GM19372 (cell line): ENCODE measurements at regions not wholly inside any gene's neighbourhood (a gene's known extent, or its start where the extent isn't known, plus 50 kb on each side); places are given as distances from the start of the nearest gene placed in this dataset.
"Not testable (repeated sequence)": the region's sequence is repeated elsewhere in the genome, so short reads cannot be mapped to it uniquely, and the experiment has no call there.

Experiments used
- ATAC-seq: cut with Tn5 transposase; IDR thresholded peaks from one replicate; pipeline ENCODE4 v1.9.1; 2021; ENCODE audit warnings: mild to moderate bottlenecking, low read depth, moderate library complexity; ENCODE audit not compliant: unreplicated experiment

DNA sequence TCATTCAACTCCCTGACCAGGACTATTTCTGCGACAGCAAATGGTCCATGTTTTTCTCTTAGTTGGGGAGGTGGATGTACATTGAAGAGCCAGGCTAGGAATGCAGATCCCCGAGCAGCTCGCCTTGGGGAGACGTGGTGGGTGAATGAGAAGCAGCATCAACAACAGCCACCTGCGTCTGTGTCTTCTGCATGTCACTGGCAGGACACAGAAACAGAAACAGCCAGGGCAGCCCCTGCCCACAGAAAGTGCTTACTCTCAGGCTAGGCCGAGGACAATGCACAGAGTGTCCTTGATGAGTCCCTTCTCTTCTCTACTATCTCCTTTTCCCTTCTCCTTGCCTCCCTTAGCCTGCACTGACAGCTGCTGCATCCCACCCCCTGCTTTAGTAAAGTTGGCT is 541.9 kb upstream of the CADM1 start:
- ATAC-seq: no peak

DNA sequence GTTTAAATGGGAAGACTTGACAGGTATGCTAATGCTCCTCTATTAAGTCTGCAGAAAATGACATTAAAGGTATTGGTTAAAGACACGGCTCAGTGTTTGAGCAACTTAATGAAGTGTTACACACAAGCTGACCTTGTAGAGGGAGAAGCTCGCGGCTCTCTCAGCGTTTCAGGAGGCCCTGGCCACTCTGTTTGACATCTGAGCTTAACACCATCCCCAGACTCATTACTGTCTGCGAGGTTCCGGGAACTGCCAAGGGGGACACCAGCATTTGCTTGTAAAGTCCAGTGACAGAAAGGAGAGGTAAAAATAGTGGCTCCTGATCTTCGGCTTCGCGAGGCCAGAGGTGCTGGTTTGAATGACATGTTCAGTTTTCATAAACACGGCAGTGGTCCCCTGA is 540.7 kb upstream of the CADM1 start:
- ATAC-seq: no peak

DNA sequence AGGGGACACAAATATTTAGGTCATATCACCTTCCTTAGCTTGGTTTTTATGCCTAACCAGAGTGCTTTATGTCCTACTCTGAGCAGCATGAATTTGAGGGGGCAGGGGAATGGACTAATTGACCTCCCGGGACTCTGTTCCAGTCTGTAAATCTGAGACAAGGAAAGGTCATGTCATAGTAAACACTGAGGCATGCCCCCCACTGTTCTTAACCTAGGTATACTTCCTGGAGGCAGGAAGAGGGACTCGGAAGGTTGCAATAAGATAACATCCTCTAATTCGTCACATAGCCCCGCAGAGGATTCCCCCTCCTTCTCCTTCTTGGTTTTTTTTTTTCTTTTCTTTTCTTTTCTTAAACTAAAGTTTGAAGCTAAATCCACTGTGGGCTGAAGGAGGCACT is 540.3 kb upstream of the CADM1 start:
- no peak for ATAC-seq

DNA sequence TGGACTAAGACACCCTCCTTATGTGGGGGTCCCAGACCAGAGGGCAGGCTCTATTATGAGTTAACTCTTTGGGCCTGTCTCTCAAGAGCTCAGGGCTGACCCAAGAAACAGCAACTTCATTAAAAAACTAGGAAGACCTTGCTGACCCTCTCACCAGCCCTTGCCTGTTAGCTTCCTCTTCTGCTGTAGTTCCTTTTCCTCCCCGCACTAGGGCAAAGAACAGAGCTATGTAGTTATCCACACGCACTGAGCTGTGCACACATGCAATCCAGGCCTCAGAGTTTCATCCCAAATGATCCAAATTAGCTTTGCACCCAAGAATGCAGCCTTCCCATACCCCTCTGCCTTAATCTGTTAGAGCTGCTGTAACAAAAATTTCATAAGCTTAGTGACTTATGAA is 539.6 kb upstream of the CADM1 start:
- ATAC-seq: no peak

DNA sequence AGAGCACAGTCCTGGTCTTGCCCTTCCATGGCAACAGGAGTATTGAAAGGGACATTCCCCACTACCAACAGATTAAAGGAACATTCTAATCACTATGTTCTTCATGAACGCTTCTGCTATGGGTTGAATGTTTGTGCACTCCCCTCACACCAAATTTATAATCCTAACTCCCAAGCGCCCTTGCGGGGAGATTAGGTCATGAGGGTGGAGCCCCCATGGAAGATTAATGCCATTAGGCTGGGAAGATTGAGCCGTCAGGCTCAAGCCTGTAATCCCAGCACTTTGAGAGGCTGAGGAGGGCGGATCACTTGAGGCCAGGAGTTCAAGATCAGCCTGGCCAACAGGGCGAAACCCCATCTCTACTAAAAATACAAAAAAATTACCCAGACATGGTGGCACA is 538.8 kb upstream of the CADM1 start:
- ATAC-seq: not testable (repeated sequence)

DNA sequence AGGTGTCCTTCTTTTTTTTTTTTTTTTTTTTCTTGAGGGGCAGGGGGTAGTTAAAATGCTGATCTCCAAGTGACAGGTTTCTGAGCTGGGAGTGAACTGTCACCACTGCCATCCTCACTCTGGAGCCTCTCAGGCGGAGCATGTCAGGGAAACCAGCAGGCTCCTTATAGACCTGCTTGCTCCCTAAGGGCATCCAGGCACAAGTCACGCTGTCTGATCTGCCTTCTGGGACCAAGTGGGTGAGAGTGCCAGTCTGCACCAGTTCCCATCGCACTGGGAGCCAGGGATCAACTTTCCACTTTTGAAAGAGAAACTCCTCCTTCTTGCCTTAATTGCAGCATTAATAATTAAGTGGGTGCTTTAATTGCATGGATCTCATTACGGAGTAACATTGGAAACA is 537.9 kb upstream of the CADM1 start:
- no peak for ATAC-seq

DNA sequence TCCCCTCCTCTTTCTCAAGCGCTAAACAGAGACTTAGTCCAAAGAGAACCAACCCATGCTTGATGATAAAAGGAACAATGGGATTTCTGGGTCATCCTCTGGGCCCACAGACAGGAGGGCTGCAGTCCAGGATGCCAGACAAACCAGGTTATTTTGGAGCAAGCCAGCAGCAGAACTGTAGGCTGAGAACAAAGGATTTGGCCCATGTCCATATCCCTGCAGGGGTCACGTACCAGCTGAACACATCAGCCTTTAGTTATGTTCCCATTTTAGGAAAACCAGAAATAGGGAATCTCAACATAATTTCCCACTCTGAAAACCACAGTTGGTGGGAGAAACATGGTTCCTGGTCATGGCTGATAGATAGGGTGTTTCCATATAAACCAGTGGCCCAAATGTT is 533.6 kb upstream of the CADM1 start:
- no peak for ATAC-seq

DNA sequence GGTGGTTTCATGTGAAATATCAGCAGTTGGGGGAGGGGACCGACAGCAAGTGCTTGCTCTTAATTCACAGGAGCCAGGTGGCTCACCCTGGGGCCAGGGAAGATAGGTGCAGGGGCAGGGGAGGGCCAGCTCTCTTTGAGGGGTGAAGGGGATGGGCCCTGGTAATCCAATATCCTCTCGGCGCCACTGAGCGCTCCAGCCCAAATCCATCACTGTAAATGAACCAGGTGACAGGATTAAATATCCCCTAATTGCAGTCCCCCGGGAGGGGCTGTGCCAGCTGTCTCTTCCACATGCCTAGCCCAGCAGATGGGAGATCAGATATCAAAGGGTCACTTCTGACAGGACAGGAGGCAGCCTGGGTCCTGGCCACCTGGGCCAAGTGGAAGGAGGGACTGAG is 531.8 kb upstream of the CADM1 start:
- ATAC-seq: no peak

DNA sequence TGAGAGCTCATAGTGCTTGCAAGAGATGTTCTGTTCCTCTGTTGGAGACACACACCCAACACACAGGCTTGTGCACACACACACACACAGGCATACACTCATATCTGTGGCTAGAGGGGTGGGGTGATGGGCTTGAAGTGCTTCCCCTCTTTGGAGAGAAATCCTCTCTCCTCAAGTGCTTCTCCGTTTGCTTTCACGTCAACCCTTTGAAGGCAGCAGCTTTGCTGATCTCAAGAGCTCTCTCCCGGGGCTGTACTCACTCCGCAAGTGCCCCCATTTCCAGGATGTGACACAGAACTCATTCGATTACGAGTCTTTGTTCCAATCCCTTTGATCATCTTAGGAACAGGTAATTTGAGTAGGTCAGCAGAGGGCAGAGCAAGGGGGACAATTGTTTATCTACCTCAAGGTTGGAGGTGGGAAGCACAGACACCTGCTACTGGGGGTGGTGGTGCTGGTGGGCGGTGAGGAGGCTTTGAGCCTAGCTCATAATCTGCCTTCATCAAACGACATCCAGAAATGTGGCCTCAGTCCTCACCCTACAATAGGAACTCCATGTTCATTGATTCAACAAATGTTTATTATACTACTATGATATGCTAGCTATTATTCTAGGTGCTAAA is 529.8 kb upstream of the CADM1 start:
- ATAC-seq: no peak

DNA sequence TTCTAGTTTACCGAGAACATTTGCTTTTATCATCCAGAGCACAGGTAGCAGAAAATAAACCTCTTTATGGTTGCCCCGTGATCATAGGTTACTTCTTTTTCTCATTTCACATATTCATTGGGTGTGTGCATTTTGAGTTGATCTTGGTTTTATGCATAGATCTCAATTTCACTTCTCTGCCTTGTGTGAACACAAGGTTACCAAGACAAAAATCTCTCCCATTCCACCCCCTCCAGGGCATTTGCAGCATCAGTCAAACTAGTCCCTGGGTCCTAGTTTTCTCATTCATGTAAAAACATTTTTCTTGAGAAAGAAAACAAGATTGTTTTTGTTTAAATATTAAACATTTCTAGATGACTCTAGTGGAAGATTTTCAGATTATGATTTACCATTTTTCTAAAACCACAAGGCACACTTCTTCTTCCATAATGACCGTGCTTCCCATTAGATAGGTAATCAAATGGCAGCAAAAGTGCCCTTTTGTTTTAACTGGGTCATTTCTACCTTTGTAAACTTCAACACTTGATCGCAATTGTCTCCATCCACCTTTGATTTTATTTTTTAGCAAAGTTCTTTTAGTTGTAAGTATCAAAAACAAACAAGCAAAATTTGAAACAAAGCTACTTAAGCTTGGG is 526.6 kb upstream of the CADM1 start:
- ATAC-seq: no peak

DNA sequence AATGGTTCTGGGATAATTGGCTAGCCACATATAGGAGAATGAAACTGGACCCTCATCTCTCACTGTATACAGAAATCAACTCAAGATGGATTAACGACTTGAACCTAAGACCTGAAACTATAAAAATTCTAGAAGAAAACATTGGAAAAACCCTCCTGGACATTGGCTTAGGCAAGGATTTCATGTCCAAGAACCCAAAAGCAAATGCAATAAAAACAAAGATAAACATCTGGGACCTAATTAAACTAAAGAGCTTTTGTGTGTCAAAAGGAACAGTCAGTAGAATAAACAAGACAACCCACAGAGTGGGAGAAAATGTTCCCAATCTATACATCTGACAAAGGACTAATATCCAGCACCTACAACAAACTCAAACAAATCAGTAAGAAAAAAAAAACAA is 524.3 kb upstream of the CADM1 start:
- ATAC-seq: not testable (repeated sequence)

DNA sequence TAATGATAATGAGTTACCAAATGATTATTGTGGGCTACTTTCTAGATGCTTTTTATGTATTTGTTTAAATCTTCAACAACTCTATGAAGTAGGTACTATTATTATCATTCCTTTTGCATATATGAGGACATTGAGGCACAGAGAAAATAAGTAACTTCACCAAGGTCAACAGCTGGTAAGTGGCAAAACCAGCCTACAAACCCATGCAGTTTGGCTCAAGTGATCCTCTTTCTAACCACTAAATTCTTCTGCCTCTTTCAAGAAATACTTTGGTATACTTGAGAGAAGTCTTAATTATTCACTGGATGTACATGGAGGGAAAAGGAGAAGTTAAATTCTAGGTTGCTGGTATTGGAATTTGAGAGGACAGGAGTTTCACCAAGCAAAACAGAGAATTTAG is 495.2 kb upstream of the CADM1 start:
- no peak for ATAC-seq

DNA sequence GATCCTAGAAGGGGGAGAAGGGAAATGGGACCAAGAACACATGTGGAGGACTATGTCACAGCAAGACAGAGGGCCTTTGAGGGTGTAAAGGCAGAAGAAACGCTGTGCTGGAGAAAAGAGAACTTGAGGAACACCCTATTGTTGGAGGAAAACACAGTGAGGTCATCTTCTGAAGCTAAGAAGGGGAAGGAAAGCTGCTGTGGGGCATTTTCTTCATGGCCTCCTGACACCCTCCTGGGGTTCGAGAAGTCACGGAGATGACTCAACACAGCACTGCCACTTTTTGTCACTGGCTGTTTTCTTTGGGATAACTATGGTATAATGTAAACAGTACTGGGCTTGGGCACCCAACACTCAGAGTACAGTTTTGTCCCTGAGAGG is 492.6 kb upstream of the CADM1 start:
- no peak for ATAC-seq

DNA sequence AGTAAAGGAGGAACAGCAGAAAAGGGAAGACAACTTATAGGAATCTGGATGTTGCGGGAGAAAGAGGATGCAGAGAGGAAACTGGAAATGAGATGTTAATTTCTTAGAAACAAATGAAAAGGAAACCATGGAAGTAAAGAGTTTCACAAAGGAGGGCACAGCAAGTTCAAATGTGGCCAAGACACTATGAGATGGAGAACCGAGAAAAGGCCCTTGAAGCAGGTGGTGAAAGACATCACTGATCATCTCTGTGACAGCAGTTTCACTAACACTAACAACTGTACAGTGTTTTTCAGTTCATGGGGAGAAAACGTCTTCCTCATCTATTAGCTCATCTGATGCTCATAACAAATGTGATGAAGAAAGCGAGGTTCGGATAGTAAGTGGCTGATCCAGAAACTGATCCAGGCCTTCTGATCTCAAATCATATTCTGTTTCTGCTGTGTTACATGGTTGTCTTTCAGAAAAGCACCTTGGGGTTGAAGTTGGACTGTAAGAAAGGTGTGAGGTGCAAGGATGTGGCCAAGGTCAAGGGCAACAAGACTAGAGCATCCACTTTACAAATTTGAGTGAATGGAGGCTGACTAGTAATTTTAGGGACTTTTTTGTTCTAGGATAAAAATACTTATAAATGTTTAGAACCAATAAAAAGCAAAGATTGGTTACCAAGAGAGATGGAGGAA is 492.1 kb upstream of the CADM1 start:
- peak; percentile 98 for ATAC-seq

DNA sequence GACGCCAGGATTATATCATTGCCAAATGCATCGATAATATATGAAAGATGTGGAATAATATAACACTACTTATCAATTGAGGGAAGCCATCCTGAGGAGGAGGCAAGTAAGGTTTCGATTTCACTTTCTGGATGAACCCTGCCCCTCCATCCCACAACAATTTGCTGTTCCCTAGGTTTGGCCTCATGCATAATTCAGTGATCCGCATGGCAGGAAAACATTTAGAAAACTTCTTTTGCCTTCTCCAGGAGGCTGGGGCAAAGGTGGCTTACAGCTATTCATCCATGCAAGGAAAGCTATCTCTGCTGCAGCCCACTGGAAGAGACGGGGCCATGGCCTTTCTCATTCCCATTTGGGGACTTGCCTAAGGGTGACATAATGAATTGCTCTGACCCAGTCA is 489.4 kb upstream of the CADM1 start:
- ATAC-seq: no peak

DNA sequence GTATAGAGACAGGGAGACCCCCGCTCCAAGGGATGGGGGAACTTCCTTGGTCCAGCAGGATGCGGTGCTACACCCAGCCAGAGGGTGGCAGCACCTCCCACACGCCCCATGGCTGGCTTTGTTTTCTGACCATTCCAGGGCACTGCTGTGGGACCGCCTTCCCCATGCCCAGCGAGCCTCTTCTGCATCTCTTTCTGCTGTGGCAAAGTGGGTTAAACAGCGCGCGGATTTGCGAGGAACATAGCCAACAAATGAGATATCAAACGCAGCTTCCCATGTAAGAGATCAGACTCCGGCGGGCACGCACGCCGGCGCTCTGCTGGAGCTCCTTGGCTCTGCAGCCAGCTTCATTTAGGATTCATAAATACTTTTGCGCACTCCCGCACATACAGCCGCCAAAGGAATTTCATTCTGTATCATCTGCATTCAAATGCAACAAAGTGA is 485.8 kb upstream of the CADM1 start:
- no peak for ATAC-seq

DNA sequence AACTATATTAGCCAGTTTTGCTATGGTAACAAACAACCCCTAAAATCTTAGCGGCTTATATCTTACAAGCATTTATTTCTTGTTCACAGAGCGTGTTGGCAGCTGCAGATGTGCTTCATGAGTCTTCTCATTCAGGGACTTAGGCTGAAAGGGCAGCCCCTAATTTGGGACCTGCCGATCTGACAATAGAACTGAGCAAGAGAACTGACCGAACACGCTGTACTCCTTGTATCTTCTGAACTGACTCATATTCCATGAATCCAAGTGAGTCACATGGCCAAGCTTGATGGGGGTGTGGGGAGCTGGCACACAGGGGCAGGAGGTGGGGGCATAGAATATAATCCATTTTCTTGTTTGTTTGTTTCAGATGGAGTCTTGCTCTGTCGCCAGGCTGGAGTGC is 481.7 kb upstream of the CADM1 start:
- ATAC-seq: no peak

DNA sequence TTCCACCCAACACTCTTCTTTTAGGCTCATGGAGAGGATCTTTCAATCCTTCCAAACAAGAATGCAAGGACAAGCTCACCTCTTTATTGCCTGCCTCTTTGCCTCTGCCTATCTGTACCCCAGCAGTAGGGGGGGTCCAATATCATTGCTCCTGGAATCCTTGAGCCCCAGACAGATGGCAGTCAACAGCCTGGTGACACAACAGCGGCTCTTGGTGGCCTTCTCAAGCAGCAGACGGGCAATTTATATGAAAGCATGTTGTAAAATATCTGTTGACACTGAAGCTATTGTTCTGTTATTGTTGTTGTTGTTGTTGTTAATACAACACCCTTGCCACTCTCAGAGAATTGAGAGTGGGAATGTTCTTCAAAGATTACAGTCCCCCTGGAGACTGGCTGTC is 480.0 kb upstream of the CADM1 start:
- no peak for ATAC-seq

DNA sequence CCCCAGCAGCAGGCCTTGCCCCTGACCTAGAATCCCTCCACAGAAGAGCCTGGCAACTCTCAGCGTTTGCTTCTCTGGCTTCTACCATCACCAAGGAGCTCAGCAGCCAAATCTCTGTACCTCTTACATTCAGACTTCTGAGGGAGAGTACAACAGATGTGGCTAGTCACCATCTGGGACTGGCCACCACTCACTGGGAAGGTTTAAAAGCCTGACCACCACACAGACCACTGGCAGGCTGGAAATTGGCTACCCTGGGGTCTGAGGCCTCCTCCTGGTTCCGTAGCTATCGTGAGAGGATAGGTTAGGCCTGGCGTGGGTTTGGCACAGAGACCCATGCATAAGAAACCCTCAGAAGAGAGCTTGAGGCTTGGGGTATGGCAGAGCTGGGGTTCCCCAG is 478.5 kb upstream of the CADM1 start:
- no peak for ATAC-seq

DNA sequence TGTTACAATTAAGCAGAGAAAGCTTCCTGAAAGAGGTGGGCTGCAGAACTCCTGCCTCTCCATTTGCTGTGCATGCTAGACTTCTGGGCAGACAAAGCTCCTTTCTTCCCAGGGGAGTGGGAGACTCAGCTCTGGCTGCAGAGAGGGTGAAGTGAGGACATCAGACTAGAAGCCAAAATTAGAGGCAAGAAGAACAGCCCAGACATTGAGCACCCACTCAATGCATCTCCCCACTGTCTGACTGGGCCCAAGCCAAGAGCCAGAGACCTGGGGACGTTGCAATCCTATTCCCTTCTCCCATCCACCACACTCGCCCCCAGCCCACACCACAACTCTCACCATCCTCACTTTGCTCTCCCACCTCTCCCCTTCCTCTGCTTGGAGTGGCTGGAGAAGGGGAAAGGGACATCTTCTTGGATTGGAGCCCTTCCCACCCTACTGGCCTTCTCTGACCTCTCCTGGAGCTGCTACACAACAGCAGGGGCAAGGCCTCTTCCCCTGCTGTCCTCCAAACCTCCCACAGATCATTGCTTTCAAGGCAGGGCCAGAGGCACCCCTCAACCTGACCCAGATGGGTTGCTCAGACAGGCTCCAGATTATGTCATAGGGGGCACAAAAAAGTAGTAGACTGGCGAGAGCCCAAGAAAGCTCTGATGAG is 477.7 kb upstream of the CADM1 start:
- no peak for ATAC-seq

DNA sequence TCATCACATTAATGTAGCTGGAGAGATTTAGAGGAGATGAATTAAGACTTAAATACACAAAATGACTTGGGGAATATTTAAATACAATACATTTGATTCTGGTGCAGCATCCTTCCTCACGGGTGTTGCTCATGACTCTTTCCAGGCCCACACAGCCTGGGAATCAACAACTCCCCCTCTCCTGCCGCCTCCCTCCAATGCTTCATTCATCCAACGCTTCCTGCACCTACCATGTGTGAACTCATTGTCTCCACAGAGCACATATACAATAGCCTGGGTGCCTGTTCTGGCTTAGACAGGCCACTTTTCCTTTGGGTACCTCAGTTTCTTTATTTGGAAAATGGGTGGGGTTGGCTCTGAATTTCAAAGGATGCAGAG is 476.9 kb upstream of the CADM1 start:
- ATAC-seq: no peak
